ENCODE measurements at regions not wholly inside any gene's neighbourhood (a gene's known extent, or its start where the extent isn't known, plus 50 kb on each side); places are given as distances from the start of the nearest gene placed in this dataset.
"Not testable (repeated sequence)": the region's sequence is repeated elsewhere in the genome, so short reads cannot be mapped to it uniquely, and the experiment has no call there.

DNA sequence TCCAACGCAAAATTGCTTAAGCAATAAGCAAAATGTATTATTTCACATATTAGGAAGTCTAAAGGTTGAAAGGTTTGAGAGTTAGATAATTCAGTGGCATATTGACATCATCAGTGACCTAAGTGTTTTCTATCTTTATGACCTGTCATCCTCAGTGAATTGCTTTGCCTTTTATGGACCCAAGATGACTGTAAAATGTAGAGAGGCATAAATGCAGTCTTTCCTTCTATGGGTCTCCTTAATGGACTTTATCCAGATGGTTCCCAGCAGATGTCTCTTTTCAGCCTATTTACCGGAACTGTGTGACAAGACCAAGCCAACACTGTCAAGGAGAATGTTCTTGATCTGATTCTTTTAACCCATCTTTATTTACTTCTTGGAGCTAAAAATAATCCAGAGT, 615.8 kb downstream of the TTLL7 start:
- H3K9ac ChIP-seq (ENCODE audit: low read length); H3K4me3 ChIP-seq (ENCODE audit: low read depth, low read length, poor library complexity, severe bottlenecking); H3K79me2 ChIP-seq (ENCODE audit: insufficient read depth, low read length); H3K9me2 ChIP-seq (ENCODE audit: low read depth, low read length); H3F3A ChIP-seq (ENCODE audit: insufficient read depth, low read length); H3K9me3 ChIP-seq (ENCODE audit: low read length); H3K36me3 ChIP-seq (ENCODE audit: insufficient read depth, low read length); H3K27me3 ChIP-seq (ENCODE audit: insufficient read depth, low read length); H3K4me2 ChIP-seq (ENCODE audit: low read length); H4K20me1 ChIP-seq (ENCODE audit: insufficient read depth, low read length); H3K4me1 ChIP-seq (ENCODE audit: insufficient read depth, low read length, severe bottlenecking); H3K27ac ChIP-seq (ENCODE audit: low read depth, low read length, poor library complexity, severe bottlenecking); H2AFZ ChIP-seq (ENCODE audit: low read length): not testable (repeated sequence)

DNA sequence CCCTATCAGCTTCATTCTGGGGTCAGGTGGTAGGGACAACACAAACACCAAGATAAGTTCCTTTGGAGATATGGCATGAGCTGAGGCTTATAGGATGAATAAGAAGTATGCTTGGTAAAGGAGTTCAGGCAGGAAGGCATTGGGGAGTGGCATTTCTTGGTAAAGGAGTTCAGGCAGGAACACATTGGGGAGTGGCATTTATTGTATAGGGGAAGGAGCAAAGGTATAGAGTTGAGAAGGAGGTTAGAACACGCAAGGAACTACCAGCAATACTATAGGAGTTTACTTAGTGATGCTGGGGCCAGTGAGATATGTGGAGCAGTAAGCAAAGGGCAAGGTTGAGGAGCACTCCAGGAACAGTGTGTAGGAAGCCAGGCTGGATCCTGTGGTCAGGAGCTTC, 625.9 kb downstream of the TTLL7 start:
- H4K20me1 ChIP-seq (ENCODE audit: insufficient read depth, low read length); H3K4me1 ChIP-seq (ENCODE audit: insufficient read depth, low read length, severe bottlenecking); H3K4me3 ChIP-seq (ENCODE audit: low read depth, low read length, poor library complexity, severe bottlenecking); H3K9me2 ChIP-seq (ENCODE audit: low read depth, low read length); H3K36me3 ChIP-seq (ENCODE audit: insufficient read depth, low read length); H3K9ac ChIP-seq (ENCODE audit: low read length); H3K79me2 ChIP-seq (ENCODE audit: insufficient read depth, low read length); H3F3A ChIP-seq (ENCODE audit: insufficient read depth, low read length); H3K27me3 ChIP-seq (ENCODE audit: insufficient read depth, low read length); H3K27ac ChIP-seq (ENCODE audit: low read depth, low read length, poor library complexity, severe bottlenecking); H3K9me3 ChIP-seq (ENCODE audit: low read length); H2AFZ ChIP-seq (ENCODE audit: low read length); H3K4me2 ChIP-seq (ENCODE audit: low read length): not testable (repeated sequence)

DNA sequence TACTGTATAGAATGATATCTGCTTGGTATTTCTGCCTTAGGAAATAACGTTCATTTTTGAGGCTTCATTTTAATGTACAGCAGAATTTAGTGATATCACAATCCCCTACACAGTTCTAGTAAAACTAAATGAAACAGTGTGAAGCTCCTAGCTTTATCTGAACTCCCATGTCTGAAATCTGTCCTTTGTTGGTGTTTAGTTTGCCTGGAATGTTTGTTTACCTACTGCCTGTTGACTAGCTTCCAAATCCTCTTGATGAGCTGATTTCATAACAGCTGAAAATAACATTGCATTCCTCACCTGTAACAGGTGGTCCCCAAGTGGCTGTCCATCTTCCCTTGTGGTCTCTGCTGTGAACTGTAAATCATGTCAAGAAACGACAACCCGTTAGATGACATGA, 629.1 kb downstream of the TTLL7 start:
- H3K36me3 ChIP-seq (ENCODE audit: insufficient read depth, low read length); H3K4me2 ChIP-seq (ENCODE audit: low read length): not testable (repeated sequence)

DNA sequence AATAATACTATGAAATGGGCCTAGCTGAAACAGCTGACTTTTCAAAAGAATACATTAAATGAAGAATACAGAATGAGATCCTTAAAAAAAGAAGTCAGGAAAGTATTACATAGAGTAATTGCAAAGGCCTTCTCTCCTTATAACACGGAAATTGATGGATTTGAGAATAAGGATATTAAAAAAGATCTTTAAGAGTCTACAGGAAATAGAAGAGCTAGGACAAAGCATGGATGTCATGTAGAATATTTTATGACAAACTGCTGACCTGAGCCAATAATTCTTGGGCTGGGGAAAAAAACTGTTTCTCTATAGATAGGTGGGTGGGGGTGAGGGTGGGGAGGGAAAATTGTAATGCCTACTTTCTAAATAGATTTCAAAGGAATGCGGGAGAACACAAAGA, 633.6 kb downstream of the TTLL7 start:
- H3K79me2 ChIP-seq (ENCODE audit: insufficient read depth, low read length); H3K9ac ChIP-seq (ENCODE audit: low read length); H3K9me3 ChIP-seq (ENCODE audit: low read length); H3K27me3 ChIP-seq (ENCODE audit: insufficient read depth, low read length); H3K36me3 ChIP-seq (ENCODE audit: insufficient read depth, low read length); H3K27ac ChIP-seq (ENCODE audit: low read depth, low read length, poor library complexity, severe bottlenecking); H3K4me2 ChIP-seq (ENCODE audit: low read length); H4K20me1 ChIP-seq (ENCODE audit: insufficient read depth, low read length); H3F3A ChIP-seq (ENCODE audit: insufficient read depth, low read length); H3K4me1 ChIP-seq (ENCODE audit: insufficient read depth, low read length, severe bottlenecking); H2AFZ ChIP-seq (ENCODE audit: low read length); H3K9me2 ChIP-seq (ENCODE audit: low read depth, low read length); H3K4me3 ChIP-seq (ENCODE audit: low read depth, low read length, poor library complexity, severe bottlenecking): not testable (repeated sequence)

More for the DNA sequence above, 629.1 kb downstream of the TTLL7 start:
- H3K9me2 ChIP-seq (ENCODE audit: low read depth, low read length); H3K27me3 ChIP-seq (ENCODE audit: insufficient read depth, low read length); H3K27ac ChIP-seq (ENCODE audit: low read depth, low read length, poor library complexity, severe bottlenecking); H4K20me1 ChIP-seq (ENCODE audit: insufficient read depth, low read length); H3K79me2 ChIP-seq (ENCODE audit: insufficient read depth, low read length); H2AFZ ChIP-seq (ENCODE audit: low read length); H3F3A ChIP-seq (ENCODE audit: insufficient read depth, low read length); H3K9ac ChIP-seq (ENCODE audit: low read length); H3K4me3 ChIP-seq (ENCODE audit: low read depth, low read length, poor library complexity, severe bottlenecking); H3K9me3 ChIP-seq (ENCODE audit: low read length); H3K4me1 ChIP-seq (ENCODE audit: insufficient read depth, low read length, severe bottlenecking): not testable (repeated sequence)

DNA sequence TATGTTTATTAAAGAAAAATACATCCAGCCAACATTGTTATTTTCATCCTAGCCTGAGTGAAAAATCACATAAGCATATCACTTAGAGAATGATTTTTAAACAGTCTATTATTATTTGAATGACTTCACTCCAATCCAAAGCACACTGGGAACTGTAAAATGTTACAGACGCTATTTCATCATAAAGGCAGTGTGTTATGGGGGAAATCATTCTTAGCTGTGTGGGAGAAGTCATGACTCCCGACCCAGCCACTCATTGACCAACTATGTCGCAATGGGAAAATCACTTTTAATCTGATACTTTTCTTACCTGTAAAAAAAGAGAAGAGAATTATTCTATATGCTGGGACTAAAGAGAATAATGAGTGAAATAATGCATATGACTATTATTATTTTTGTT, 653.6 kb downstream of the TTLL7 start:
- H3K4me3 ChIP-seq (ENCODE audit: low read depth, low read length, poor library complexity, severe bottlenecking); H3K9me3 ChIP-seq (ENCODE audit: low read length); H3K9ac ChIP-seq (ENCODE audit: low read length); H3K9me2 ChIP-seq (ENCODE audit: low read depth, low read length); H3K27me3 ChIP-seq (ENCODE audit: insufficient read depth, low read length); H4K20me1 ChIP-seq (ENCODE audit: insufficient read depth, low read length); H2AFZ ChIP-seq (ENCODE audit: low read length); H3K4me2 ChIP-seq (ENCODE audit: low read length); H3K79me2 ChIP-seq (ENCODE audit: insufficient read depth, low read length); H3F3A ChIP-seq (ENCODE audit: insufficient read depth, low read length); H3K27ac ChIP-seq (ENCODE audit: low read depth, low read length, poor library complexity, severe bottlenecking); H3K4me1 ChIP-seq (ENCODE audit: insufficient read depth, low read length, severe bottlenecking); H3K36me3 ChIP-seq (ENCODE audit: insufficient read depth, low read length): not testable (repeated sequence)

DNA sequence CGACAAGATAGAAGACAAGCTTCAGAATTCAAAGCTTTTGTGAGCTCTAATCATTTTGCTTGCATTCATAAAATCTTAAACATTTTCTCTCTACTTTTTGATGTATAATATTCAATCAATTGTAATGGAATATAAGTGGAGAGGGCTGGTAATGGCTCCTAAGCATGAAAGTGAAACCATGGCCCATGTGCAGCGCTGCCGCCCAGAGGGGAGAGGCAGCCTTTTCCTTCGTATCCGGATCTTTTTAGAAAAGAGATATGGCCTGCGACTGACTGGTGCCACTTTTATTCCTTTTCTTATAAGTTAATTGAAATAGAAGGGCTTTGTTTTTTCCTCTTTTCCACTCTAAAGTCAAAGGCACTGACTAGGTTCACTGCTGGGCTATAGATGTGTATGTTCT, 655.2 kb downstream of the TTLL7 start:
- H3K27ac ChIP-seq (ENCODE audit: low read depth, low read length, poor library complexity, severe bottlenecking); H3K9ac ChIP-seq (ENCODE audit: low read length): not testable (repeated sequence)

DNA sequence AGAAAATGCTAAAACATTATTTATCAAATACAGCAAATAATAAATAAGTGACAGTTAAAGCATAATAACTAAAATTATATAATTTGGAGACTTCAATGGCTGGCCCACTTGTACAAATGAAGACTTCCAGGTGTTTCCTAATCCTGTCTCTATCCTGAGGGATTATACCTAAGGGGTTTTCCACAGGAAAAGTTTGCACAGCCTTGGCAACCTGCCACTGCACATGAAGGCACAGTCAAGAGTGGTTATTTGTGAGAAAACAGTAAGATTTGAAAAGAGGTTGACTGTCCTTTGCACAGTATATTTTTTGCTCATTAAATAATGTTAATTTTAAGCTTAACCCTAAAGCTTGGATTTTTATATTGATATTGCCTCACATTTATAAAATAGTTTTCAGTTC, 655.9 kb downstream of the TTLL7 start:
- H3F3A ChIP-seq (ENCODE audit: insufficient read depth, low read length); H4K20me1 ChIP-seq (ENCODE audit: insufficient read depth, low read length); H3K36me3 ChIP-seq (ENCODE audit: insufficient read depth, low read length); H3K9me3 ChIP-seq (ENCODE audit: low read length); H3K27ac ChIP-seq (ENCODE audit: low read depth, low read length, poor library complexity, severe bottlenecking); H3K4me1 ChIP-seq (ENCODE audit: insufficient read depth, low read length, severe bottlenecking); H3K79me2 ChIP-seq (ENCODE audit: insufficient read depth, low read length); H3K9ac ChIP-seq (ENCODE audit: low read length); H3K9me2 ChIP-seq (ENCODE audit: low read depth, low read length); H3K4me2 ChIP-seq (ENCODE audit: low read length); H3K4me3 ChIP-seq (ENCODE audit: low read depth, low read length, poor library complexity, severe bottlenecking); H3K27me3 ChIP-seq (ENCODE audit: insufficient read depth, low read length); H2AFZ ChIP-seq (ENCODE audit: low read length): not testable (repeated sequence)

More for the DNA sequence above, 655.2 kb downstream of the TTLL7 start:
- H3F3A ChIP-seq (ENCODE audit: insufficient read depth, low read length); H2AFZ ChIP-seq (ENCODE audit: low read length); H3K36me3 ChIP-seq (ENCODE audit: insufficient read depth, low read length); H3K4me3 ChIP-seq (ENCODE audit: low read depth, low read length, poor library complexity, severe bottlenecking); H3K9me3 ChIP-seq (ENCODE audit: low read length); H3K4me1 ChIP-seq (ENCODE audit: insufficient read depth, low read length, severe bottlenecking); H3K4me2 ChIP-seq (ENCODE audit: low read length); H3K79me2 ChIP-seq (ENCODE audit: insufficient read depth, low read length); H4K20me1 ChIP-seq (ENCODE audit: insufficient read depth, low read length); H3K9me2 ChIP-seq (ENCODE audit: low read depth, low read length); H3K27me3 ChIP-seq (ENCODE audit: insufficient read depth, low read length): not testable (repeated sequence)

DNA sequence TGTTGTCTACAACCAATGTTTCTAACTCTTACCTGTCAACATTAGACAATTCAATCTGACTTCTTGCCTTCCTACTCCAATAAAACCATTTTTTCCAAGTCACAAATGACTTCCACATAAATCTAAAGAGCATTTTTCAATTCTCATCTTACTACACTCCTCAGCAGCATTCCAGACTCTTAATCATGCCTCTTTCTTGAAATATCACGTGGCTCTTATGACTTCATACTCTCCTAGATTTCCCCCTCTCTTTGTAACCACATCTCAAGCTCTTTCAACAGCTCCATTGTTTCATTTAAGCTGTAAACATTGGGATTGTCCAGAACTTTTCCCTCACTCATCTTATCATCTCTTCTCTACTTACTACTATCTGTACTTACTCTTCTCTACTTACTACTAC, 666.6 kb downstream of the TTLL7 start:
- H3K4me1 ChIP-seq (ENCODE audit: insufficient read depth, low read length, severe bottlenecking); H3K4me3 ChIP-seq (ENCODE audit: low read depth, low read length, poor library complexity, severe bottlenecking); H3K36me3 ChIP-seq (ENCODE audit: insufficient read depth, low read length); H3K4me2 ChIP-seq (ENCODE audit: low read length); H3F3A ChIP-seq (ENCODE audit: insufficient read depth, low read length); H3K27ac ChIP-seq (ENCODE audit: low read depth, low read length, poor library complexity, severe bottlenecking); H3K9me3 ChIP-seq (ENCODE audit: low read length); H4K20me1 ChIP-seq (ENCODE audit: insufficient read depth, low read length); H3K27me3 ChIP-seq (ENCODE audit: insufficient read depth, low read length); H3K79me2 ChIP-seq (ENCODE audit: insufficient read depth, low read length); H3K9me2 ChIP-seq (ENCODE audit: low read depth, low read length); H3K9ac ChIP-seq (ENCODE audit: low read length); H2AFZ ChIP-seq (ENCODE audit: low read length): not testable (repeated sequence)
